Myocyte (in vitro differentiated cells): ENCODE measurements at regions not wholly inside any gene's neighbourhood (a gene's known extent, or its start where the extent isn't known, plus 50 kb on each side); places are given as distances from the start of the nearest gene placed in this dataset.
"Not testable (repeated sequence)": the region's sequence is repeated elsewhere in the genome, so short reads cannot be mapped to it uniquely, and the experiment has no call there.

Experiments
- DNase-seq: peaks from one replicate; pipeline ENCODE4 v3.0.0-alpha.2; 2012; ENCODE audit warnings: low read depth

DNA sequence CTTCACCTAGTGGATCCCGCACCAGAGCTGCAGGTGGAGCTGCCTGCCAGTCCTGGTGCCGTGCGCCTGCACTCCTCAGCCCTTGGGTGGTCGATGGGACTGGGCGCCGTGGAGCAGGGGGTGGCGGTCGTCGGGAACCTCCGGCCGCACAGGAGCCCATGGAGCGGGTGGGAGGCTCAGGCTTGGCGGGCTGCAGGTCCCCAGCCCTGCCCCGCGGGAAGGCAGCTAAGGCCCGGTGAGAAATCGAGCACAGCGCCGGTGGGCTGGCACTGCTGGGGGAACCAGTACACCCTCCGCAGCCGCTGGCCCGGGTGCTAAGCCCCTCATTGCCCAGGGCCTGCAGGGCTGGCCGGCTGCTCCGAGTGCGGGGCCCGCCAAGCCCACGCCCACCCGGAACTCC, 253.2 kb downstream of the MTERF1 start:
- DNase-seq: not testable (repeated sequence)

- DNase-seq: peak; percentile 10
Observed at GRCh38 chr7:91628742-91629141, 251.8 kb downstream of the MTERF1 start.

DNA sequence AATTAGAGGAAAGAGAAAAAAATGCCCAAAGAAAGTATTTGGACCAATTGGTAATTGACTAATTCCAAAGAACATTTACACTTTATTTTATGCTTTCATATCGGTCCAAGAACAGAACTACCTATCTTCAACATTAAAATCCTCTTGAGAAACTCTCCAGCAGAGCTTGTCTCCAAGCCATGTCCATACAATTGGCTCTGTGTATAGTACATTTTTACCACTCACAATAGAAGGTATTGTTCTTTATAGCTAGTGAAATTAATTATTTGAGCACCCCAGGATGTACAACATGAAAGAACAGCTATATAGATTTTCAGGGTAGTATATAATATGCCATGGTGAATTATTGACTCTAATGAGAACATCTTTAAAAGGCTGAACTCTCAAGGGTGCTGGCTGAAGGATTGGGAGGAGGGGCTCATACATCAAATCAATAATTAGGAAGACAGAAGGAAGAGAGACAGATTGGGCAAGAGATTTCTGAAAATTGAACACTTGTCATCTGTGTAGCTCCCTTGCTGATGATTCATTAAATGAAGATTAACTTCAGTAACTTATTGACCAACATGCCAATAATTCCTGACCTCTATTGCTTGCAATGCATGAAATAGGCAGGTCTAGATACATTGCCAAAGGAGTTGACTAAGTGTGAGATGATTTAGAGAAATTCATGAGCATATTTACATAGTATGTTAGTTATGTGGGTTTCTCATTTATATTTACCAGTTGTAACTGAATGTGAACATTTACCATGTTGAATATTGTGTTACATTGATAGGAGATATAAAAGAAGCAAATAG, 249.7 kb downstream of the MTERF1 start:
- DNase-seq: no peak

- no peak for DNase-seq
Observed at GRCh38 chr7:91632234-91632940, 248.1 kb downstream of the MTERF1 start.

- DNase-seq: no peak
Observed at GRCh38 chr7:91633013-91633441, 247.5 kb downstream of the MTERF1 start.

DNA sequence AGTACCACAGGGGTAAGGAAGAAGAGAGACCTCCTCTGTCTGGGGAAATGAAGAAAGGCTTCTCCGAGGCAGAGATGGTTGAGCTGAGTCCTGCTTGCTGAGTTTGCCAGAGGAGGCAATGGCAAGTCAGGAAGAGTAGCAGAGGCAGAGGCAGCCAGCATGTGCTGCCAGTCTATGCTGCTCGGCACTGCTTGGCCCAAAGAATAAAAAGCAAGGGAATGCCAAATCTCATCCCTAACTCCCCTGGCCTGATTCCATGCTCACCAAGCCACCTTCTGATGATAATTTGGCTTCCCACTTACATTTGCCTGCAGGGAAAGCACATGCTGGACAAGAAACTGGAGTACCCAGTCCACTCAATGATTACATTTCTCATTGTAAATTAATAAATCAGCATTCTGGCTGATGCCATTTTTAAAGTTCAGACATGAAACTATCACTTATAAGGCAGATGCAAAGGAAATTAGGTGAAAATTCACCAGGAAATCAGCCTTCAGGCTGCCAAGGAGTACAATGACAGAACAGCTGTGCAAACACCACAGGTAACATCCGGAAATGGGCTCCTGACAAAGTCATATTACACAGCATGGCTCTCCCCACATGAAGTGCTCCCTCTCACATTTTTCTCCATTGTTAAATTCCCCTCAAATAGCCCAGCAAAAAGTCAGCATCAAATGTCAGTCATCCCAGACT, 245.9 kb downstream of the MTERF1 start:
- DNase-seq: no peak

GRCh38 chr7:91636129-91636724, 244.3 kb downstream of the MTERF1 start:
- DNase-seq: peak; percentile 30

DNA sequence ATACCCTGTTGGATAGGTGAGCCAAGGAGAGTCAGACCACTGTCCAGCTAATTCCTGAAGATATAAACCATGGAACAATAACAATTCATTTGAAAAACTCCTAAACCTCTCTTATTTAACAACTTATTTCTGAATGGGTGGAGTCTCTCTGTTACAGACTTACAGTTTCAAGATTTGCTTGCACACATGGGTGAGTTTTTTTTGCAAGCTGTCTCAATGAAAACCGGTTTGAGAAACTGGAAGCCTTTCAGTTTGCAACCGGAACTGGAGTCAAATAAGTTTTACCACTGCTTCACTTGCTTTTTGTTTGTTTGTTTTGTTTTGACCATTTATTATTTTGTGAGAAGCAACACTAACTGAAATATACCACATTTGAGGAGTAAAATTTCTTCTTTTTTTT, 243.8 kb downstream of the MTERF1 start:
- DNase-seq: no peak

GRCh38 chr7:91644256-91644655, 236.2 kb downstream of the MTERF1 start:
- DNase-seq: no peak

- DNase-seq: no peak
Observed at GRCh38 chr7:91645542-91645941, 235.0 kb downstream of the MTERF1 start.

DNA sequence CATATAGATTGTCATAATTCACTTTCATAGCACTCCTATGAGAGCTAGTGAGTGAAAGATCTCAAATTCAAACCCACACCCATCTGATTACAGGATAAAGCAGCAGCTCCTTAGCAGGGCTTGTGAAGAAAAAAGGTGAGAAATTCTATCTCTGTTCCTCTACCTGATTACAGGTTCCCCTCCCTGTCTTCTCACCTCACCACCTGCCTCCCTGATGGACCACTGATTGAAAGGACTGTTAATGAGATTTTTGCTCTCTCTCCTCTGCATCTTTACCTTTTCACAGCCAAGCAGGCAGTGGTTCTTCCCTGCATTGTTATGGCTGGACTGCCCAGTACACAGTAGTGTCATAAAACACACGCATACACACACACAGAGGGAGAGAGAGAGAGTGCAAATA, 228.5 kb downstream of the MTERF1 start:
- no peak for DNase-seq

- no peak for DNase-seq
Observed at GRCh38 chr7:91653286-91653685, 227.2 kb downstream of the MTERF1 start.

- DNase-seq: no peak
Observed at GRCh38 chr7:91655656-91656055, 224.8 kb downstream of the MTERF1 start.

DNA sequence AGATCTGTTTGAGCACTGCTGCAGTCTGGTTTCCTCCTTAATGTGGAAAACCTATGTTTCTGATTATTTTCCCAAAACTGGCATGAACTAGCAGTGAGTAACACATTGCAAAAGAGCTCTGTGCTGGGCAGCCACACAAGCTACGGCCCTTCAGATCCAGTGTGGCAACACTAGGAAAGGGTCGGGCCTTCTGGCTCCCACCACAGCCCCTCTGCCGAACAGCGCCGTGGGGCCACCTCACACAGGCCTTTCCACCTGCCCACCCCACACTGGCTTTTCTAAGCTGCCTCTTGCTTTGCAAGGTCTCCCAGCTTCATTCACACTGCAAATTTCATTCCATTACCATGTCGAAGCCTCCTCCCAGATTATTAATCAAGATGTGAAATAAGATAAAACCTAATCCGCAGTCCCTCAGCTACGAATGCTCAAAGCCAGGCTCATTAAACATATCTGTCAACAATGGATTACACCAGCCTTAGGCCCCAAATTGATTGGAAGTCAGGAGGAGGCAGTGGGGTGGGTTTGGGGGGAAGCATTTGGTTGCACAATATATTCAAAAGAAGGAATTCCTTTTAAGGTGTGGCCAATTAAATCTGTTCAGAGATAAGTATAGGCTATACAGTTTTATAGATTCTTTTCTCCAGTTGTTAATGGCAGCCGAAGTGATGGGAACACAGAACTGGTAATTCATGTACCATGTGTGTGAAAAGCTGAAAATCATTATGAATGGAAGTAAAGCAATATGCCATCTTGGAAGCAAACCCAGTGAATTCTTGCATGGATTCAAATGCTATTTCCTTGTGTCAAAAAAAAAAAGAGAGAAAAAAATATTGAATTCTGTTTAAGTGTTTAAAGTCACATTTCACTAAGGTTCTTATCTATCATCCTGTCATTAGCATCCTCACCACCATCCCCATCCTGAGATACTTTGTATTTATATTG, 223.7 kb downstream of the MTERF1 start:
- DNase-seq: no peak

DNA sequence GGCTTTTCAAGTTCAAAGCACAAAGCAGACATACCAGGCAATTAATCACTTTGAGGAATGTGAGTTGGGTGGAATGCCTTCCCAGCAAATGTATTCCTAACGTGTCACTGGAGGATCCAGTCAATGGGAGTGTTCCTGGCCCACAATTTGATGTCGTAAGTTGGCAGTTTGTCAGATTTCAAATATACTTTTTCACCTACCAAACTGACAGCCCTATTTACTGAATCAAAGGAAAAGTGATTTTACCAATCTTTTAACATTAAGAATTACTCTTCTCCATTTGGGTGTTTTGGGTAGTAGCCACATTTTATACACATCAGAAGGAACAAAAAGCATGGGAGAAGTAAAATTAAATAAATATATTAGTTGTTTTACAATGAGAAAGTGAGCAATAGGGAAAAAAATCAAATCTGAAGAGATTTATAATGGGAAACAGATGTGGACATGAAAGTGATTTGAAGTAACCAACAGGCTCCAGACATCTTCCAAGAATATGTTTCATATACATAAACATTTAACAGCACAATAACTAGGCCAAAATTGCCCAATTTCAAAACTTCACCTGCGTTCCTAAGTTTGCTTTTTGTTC, 222.9 kb downstream of the MTERF1 start:
- peak; percentile 75 for DNase-seq

GRCh38 chr7:91659096-91659495, 221.4 kb downstream of the MTERF1 start:
- DNase-seq: no peak

DNA sequence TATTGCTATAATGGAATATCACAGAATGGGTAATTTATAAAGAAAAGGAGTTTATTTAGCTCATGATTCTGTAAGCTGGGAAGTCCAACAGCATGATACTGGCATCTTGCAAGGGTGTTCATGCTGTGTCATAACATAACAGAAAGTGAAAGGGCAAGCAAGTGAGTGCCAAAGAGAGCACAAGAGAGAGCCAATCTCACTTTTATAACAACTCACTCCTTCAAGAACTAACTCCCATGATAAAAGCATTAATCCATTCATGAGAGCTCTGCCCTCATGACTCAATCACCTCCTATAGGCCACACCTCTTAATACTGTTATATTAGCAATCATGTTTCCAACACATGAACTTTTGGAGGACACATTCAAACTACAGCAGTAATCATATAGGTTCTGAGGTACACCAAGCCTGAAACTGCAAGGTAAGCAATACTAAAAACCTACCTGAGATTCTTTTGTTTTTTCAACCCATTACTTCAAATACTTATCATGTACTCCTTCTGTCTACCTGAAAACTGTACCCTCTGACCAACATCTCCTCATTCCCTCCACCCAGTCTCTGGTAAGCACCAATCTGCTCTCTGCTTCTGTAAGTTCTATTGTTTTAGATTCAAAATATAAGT, 219.7 kb downstream of the MTERF1 start:
- no peak for DNase-seq

GRCh38 chr7:91661727-91662126, 218.8 kb downstream of the MTERF1 start:
- DNase-seq: no peak

GRCh38 chr7:91668217-91668616, 212.3 kb downstream of the MTERF1 start:
- no peak for DNase-seq

DNA sequence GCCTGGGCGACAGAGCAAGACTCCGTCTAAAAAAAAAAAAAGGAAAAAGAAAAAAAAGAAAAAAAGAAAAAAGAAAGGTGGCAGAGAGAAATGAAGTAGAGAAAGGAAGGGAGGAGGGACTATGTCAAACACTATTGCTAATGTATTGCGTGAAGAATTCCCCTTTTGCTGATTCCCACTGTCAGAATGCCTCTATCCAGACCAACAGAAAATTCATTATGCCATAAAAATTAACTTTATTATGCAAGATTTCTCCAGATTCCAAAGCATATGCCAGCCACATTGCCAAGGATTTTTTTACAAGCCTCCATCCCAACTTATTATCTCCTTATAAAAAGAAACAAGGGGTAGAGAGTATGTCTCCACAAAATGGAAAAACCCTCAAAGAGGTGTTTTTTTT, 209.3 kb downstream of the MTERF1 start:
- no peak for DNase-seq
